Loucy (cell line): ENCODE measurements at regions not wholly inside any gene's neighbourhood (a gene's known extent, or its start where the extent isn't known, plus 50 kb on each side); places are given as distances from the start of the nearest gene placed in this dataset.

ENCODE experiments used
- H2AFZ ChIP-seq: fragments of 200-600 bp; sonication (generic); 2 replicates; pipeline ENCODE4 v1.6.0; 2016; ENCODE audit warnings: antibody characterized with exemption, mild to moderate bottlenecking, low read length, moderate library complexity
- H3F3A ChIP-seq: fragments of 200-600 bp; 2 replicates; pipeline ENCODE4 v1.6.0; 2016; ENCODE audit warnings: antibody characterized with exemption, low read depth, mild to moderate bottlenecking
- H3K27me3 ChIP-seq: fragments of 200-600 bp; sonication (generic); 2 replicates; pipeline ENCODE4 v1.6.1; 2014; ENCODE audit warnings: low read length, mild to moderate bottlenecking; ENCODE audit not compliant: insufficient read depth, poor library complexity, severe bottlenecking
- H3K36me3 ChIP-seq: fragments of 200-600 bp; sonication (generic); 2 replicates; pipeline ENCODE4 v1.6.1; 2016; ENCODE audit warnings: low read length; ENCODE audit not compliant: insufficient read depth
- H3K4me1 ChIP-seq: fragments of 200-600 bp; sonication (generic); 2 replicates; pipeline ENCODE4 v1.5.1; 2014; ENCODE audit warnings: low read length, mild to moderate bottlenecking; ENCODE audit not compliant: insufficient read depth, poor library complexity, severe bottlenecking
- H3K4me2 ChIP-seq: fragments of 200-600 bp; sonication (generic); 2 replicates; pipeline ENCODE4 v1.6.0; 2014; ENCODE audit warnings: antibody characterized with exemption, low read length, low read depth, mild to moderate bottlenecking; ENCODE audit not compliant: poor library complexity, severe bottlenecking
- H3K4me3 ChIP-seq: fragments of 200-600 bp; sonication (generic); 2 replicates; pipeline ENCODE4 v1.5.1; 2014; ENCODE audit warnings: low read length, mild to moderate bottlenecking, mixed read lengths; ENCODE audit not compliant: poor library complexity, severe bottlenecking
- H3K79me2 ChIP-seq: fragments of 200-600 bp; sonication (generic); 2 replicates; pipeline ENCODE4 v1.6.1; 2014; ENCODE audit warnings: low read length; ENCODE audit not compliant: insufficient read depth
- H3K9ac ChIP-seq: fragments of 200-600 bp; sonication (generic); 2 replicates; pipeline ENCODE4 v1.6.0; 2014; ENCODE audit warnings: mild to moderate bottlenecking, low read depth, low read length, moderate library complexity; ENCODE audit not compliant: poor library complexity, severe bottlenecking
- H3K9me2 ChIP-seq: fragments of 200-600 bp; sonication (generic); replicated peaks from 2 replicates; pipeline ENCODE4 v1.6.1; 2016; ENCODE audit warnings: low read depth, low read length, mixed read lengths
- H3K9me3 ChIP-seq: fragments of 200-600 bp; sonication (generic); 2 replicates; pipeline ENCODE4 v1.6.1; 2014; ENCODE audit warnings: mild to moderate bottlenecking, antibody characterized with exemption, low read length, low read depth; ENCODE audit not compliant: insufficient read depth
- H4K20me1 ChIP-seq: fragments of 200-600 bp; sonication (generic); 2 replicates; pipeline ENCODE4 v1.6.0; 2014; ENCODE audit warnings: antibody characterized with exemption, low read length, mild to moderate bottlenecking; ENCODE audit not compliant: insufficient read depth, poor library complexity, severe bottlenecking
- CTCF ChIP-seq: fragments of 200-600 bp; sonication (generic); conservative IDR thresholded peaks from 2 replicates; pipeline ENCODE4 v1.5.1; 2014; ENCODE audit warnings: mild to moderate bottlenecking, antibody characterized with exemption, low read length
- EZH2phosphoT487 ChIP-seq: fragments of 200-600 bp; IDR thresholded peaks from 2 replicates; pipeline ENCODE4 v1.6.1; 2018; ENCODE audit warnings: antibody characterized with exemption, mild to moderate bottlenecking, moderate library complexity, borderline replicate concordance

GRCh38 chr3:145483992-145484391, 677.0 kb downstream of the PLOD2 start:
- H2AFZ ChIP-seq: no peak overlapping the region
- no peaks in the 10 kb centered on the region for H3K4me1 ChIP-seq
- no peaks in the 10 kb centered on the region for H3K79me2 ChIP-seq
- no peaks in the 10 kb centered on the region for H3K27me3 ChIP-seq
- no peak overlapping the region for H3K9ac ChIP-seq
- H3K4me3 ChIP-seq: no peak overlapping the region
- H3K9me2 ChIP-seq: no peaks in the 10 kb centered on the region
- H3K4me2 ChIP-seq: no peak overlapping the region
- no peaks in the 10 kb centered on the region for H3K9me3 ChIP-seq
- H4K20me1 ChIP-seq: no peaks in the 10 kb centered on the region
- no peaks in the 10 kb centered on the region for H3F3A ChIP-seq
- no peak for TF ChIP-seq EZH2phosphoT487
- TF ChIP-seq CTCF: no peak
- no peaks in the 10 kb centered on the region for H3K36me3 ChIP-seq

- no peak overlapping the region for H3K4me2 ChIP-seq
- TF ChIP-seq CTCF (no peak), EZH2phosphoT487 (no peak)
- H3K4me1 ChIP-seq: no peaks in the 10 kb centered on the region
- H3K36me3 ChIP-seq: no peaks in the 10 kb centered on the region
- H3F3A ChIP-seq: no peaks in the 10 kb centered on the region
- H3K27me3 ChIP-seq: no peaks in the 10 kb centered on the region
- no peaks in the 10 kb centered on the region for H3K9me3 ChIP-seq
- no peak overlapping the region for H3K4me3 ChIP-seq
- H2AFZ ChIP-seq: no peak overlapping the region
- no peak overlapping the region for H3K9ac ChIP-seq
- no peaks in the 10 kb centered on the region for H3K79me2 ChIP-seq
- H3K9me2 ChIP-seq: no peaks in the 10 kb centered on the region
- no peaks in the 10 kb centered on the region for H4K20me1 ChIP-seq
Measured at GRCh38 chr3:145489011-145489410, 672.0 kb downstream of the PLOD2 start.

- Histone ChIP-seq H2AFZ (no peak overlapping the region), H3K79me2 (no peaks in the 10 kb centered on the region), H3K9me3 (no peaks in the 10 kb centered on the region), H3K4me3 (no peak overlapping the region), H3K4me1 (no peaks in the 10 kb centered on the region), H3K27me3 (no peaks in the 10 kb centered on the region), H3K4me2 (no peak overlapping the region), H4K20me1 (no peaks in the 10 kb centered on the region), H3K9me2 (no peaks in the 10 kb centered on the region), H3K9ac (no peak overlapping the region), H3F3A (no peaks in the 10 kb centered on the region), H3K36me3 (no peaks in the 10 kb centered on the region)
- no peak for TF ChIP-seq CTCF
- TF ChIP-seq EZH2phosphoT487: no peak
Measured at GRCh38 chr3:145490088-145491048, 670.6 kb downstream of the PLOD2 start.
